ENCODE measurements at regions not wholly inside any gene's neighbourhood (a gene's known extent, or its start where the extent isn't known, plus 50 kb on each side); places are given as distances from the start of the nearest gene placed in this dataset.
"Not testable (repeated sequence)": the region's sequence is repeated elsewhere in the genome, so short reads cannot be mapped to it uniquely, and the experiment has no call there.

DNA sequence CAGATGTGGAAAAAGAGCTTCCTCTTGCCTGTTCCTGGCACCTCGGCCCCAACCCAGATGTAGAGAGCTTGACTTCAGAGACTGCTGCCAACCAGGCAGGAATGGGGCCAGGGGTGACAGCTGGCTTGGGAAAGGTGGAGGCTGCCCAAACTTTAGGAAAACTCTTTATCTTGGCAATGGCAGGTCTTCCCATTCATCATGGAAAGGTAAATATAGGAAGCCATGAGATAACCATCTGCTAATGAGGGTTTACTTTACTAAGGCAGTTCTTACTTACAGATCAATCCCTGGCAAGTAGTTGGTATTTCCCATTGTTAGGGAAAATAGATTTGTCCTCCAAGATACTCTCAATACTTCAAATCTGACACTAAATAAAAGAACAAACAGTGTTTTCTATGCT, 143.1 kb upstream of the NUDT4 start:
- Mint-ChIP-seq H3K4me3 (ENCODE audit: unreplicated experiment) (no peak overlapping the region), H3K4me1 (ENCODE audit: low read depth) (peaks cover 16% of the 10 kb centered on the region), H3K27ac (ENCODE audit: unreplicated experiment) (peak overlapping the region; percentile 19), H3K27me3 (ENCODE audit: low read depth) (no peaks in the 10 kb centered on the region), H3K36me3 (ENCODE audit: low read depth) (peaks cover 2% of the 10 kb centered on the region), H3K9me3 (ENCODE audit: low read depth) (peaks cover 20% of the 10 kb centered on the region)
- no peak for DNase-seq (ENCODE audit: low spot score)
- TF ChIP-seq, protein P1, sequence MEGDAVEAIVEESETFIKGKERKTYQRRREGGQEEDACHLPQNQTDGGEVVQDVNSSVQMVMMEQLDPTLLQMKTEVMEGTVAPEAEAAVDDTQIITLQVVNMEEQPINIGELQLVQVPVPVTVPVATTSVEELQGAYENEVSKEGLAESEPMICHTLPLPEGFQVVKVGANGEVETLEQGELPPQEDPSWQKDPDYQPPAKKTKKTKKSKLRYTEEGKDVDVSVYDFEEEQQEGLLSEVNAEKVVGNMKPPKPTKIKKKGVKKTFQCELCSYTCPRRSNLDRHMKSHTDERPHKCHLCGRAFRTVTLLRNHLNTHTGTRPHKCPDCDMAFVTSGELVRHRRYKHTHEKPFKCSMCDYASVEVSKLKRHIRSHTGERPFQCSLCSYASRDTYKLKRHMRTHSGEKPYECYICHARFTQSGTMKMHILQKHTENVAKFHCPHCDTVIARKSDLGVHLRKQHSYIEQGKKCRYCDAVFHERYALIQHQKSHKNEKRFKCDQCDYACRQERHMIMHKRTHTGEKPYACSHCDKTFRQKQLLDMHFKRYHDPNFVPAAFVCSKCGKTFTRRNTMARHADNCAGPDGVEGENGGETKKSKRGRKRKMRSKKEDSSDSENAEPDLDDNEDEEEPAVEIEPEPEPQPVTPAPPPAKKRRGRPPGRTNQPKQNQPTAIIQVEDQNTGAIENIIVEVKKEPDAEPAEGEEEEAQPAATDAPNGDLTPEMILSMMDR (IDR thresholded peaks at IDR 0.05), result no peak

DNA sequence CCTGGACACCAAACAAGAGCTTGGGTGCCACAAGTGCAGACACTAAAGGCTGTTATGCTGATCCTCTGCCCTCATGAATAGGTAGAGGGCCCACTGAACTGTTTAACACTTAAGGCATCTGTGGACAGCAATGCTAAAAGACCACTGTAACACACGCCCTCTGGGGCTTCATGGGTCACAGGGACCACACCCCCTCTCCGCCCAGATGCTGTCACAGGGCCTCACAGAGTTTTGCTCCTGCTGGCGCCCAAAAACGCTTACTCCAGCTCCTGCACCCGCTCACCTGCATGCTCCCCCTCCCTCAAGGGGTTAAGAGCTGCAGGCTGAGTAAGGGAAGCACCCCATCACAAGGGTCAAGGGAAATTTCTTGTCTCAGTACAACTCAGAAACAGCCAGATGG, 141.8 kb upstream of the NUDT4 start:
- Mint-ChIP-seq H3K4me3 (ENCODE audit: unreplicated experiment) (no peak overlapping the region), H3K27me3 (ENCODE audit: low read depth) (no peaks in the 10 kb centered on the region), H3K27ac (ENCODE audit: unreplicated experiment) (no peak overlapping the region), H3K9me3 (ENCODE audit: low read depth) (peaks cover 26% of the 10 kb centered on the region), H3K36me3 (ENCODE audit: low read depth) (peaks cover 3% of the 10 kb centered on the region), H3K4me1 (ENCODE audit: low read depth) (peaks cover 7% of the 10 kb centered on the region)
- DNase-seq (ENCODE audit: low spot score), result no peak
- TF ChIP-seq, protein P1 (IDR thresholded peaks at IDR 0.05), result no peak

DNA sequence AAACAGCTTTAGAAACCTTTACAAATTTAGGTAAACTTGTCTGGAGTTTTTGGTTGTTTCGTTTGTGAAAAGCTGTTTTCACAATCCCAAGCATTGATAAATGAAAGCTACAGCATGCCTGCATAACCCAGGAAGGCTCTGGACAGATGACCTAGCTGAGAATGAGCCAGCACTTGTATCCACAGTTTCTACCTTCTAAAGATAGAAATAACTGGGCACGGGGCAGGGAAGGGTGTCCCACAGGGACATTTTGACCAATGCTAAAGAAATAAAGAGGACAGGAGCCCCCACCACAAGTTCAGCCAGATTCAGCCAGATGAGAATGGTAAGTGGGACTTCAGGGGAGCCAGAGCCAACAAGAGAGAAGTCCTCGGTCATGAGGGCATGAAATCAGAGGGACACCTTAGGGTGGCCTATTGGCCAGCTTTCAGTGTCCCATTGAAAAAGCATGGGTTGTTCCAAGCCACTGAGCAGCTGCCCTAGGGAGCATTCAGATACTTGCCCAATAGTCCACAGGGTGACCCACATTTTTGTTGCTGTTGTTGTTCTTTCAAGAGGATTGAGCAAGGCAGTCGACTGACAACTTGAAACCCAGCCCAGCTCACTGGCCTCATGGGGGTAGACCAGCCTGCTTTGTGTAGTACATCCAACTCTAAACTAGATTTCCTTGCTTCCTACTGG, 140.3 kb upstream of the NUDT4 start:
- Mint-ChIP-seq H3K36me3 (ENCODE audit: low read depth) (peaks cover 1% of the 10 kb centered on the region), H3K27ac (ENCODE audit: unreplicated experiment) (peak overlapping the region; percentile 22), H3K9me3 (ENCODE audit: low read depth) (peaks cover 26% of the 10 kb centered on the region), H3K4me1 (ENCODE audit: low read depth) (peaks cover 7% of the 10 kb centered on the region), H3K27me3 (ENCODE audit: low read depth) (no peaks in the 10 kb centered on the region), H3K4me3 (ENCODE audit: unreplicated experiment) (no peak overlapping the region)
- no peak for DNase-seq (ENCODE audit: low spot score)
- TF ChIP-seq, protein P1 (IDR thresholded peaks at IDR 0.05), result no peak

DNA sequence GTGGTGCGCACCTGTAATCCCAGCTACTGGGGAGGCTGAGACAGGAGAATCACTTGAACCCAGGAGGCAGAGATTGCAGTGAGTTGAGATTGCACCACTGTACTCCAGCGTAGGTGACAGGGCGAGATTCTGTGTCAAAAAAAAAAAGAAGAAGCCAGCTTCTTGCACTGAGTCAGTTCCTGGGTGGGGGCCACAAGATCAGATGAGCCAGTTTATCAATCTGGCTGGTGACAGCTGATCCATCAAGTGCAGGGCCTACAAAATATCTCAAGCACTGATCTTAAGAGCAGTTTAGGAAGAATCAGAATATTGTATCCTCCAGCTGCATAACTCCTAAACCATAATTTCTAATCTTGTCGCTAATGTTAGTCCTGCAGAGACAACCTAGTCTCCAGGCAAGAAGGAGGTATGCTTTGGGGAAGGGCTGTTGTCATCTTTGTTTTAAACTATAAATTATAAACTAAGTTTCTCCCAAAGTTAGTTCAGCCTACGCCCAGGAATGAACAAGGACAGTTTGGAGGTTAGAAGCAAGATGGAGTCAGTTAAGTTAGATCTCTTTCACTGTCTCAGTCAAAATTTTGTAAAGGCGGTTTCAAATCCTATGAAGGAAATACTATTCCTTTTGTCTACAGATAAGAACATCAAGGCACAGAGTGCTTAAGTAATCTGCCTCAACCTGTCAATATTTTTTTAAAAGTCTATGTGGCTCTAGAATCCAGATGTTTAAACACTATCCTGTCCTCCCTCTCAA, 139.0 kb upstream of the NUDT4 start:
- DNase-seq (ENCODE audit: low spot score); H3K27me3 Mint-ChIP-seq (ENCODE audit: low read depth); H3K4me3 Mint-ChIP-seq (ENCODE audit: unreplicated experiment); H3K36me3 Mint-ChIP-seq (ENCODE audit: low read depth); H3K27ac Mint-ChIP-seq (ENCODE audit: unreplicated experiment): not testable (repeated sequence)
- peaks cover 20% of the 10 kb centered on the region for H3K4me1 Mint-ChIP-seq (ENCODE audit: low read depth)
- peaks cover 26% of the 10 kb centered on the region for H3K9me3 Mint-ChIP-seq (ENCODE audit: low read depth)

DNA sequence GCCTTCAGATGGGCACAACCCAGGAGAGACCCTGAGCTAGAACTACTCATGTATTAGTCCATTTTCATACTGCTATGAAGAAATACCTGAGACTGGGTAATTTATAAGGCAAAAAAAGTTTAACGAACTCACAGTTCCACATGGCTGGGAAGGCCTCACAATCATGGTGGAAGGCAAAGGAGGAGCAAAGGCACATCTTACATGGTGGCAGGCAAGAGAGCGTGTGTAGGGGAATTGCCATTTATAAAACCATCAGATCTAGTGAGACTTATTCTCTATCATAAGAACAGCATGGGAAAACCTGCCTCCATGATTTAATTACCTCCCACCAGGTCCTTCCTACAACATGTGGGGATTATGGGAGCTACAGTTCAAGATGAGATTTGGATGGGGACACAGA, 137.9 kb upstream of the NUDT4 start:
- not testable (repeated sequence) for H3K27me3 Mint-ChIP-seq (ENCODE audit: low read depth); H3K27ac Mint-ChIP-seq (ENCODE audit: unreplicated experiment); H3K4me3 Mint-ChIP-seq (ENCODE audit: unreplicated experiment); H3K36me3 Mint-ChIP-seq (ENCODE audit: low read depth); DNase-seq (ENCODE audit: low spot score)
- Mint-ChIP-seq H3K9me3 (ENCODE audit: low read depth) (peaks cover 26% of the 10 kb centered on the region), H3K4me1 (ENCODE audit: low read depth) (peaks cover 28% of the 10 kb centered on the region)

DNA sequence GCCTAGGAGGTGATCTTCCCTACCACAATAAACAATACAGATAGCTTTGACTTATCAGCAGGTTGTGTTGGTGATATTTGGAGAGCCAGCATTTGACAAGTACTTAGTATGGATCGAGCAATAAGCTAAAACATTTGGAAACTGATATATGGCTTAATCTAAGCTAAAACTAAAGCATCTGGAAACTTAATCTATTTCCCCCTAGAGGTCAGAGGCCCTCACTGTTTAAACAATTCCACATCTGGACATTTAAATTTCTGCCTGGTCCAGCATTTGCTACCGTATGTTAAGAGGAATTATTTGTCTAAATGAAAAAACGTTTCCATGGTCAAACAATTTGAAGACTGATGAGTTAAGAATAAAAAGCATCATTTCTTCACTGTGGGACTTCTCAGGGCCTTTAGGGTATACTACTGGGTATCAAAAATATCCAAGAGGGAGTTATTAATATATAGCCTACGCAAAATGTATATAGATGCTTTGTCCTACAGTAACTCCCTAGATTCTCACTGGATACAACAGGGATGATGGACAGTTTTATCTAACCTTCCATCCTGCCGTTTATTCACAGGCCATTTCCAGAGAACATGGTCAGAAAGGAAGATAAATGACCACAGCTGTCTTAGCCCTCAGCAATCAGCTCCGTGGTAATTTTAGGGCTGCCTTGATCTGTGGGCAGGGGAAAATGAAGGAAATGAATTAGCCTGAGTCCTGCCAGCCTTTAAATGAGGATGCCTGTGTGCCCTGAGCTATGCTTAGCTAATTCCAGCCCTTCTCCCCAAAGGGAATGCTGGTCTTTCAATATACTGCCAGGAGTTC, 135.4 kb upstream of the NUDT4 start:
- TF ChIP-seq, protein P1 (IDR thresholded peaks at IDR 0.05), result peak; percentile 11
- Mint-ChIP-seq H3K27ac (ENCODE audit: unreplicated experiment) (no peak overlapping the region), H3K4me3 (ENCODE audit: unreplicated experiment) (no peak overlapping the region), H3K27me3 (ENCODE audit: low read depth) (no peaks in the 10 kb centered on the region), H3K4me1 (ENCODE audit: low read depth) (peaks cover 26% of the 10 kb centered on the region), H3K9me3 (ENCODE audit: low read depth) (peaks cover 15% of the 10 kb centered on the region), H3K36me3 (ENCODE audit: low read depth) (peaks cover 1% of the 10 kb centered on the region)
- DNase-seq (ENCODE audit: low spot score), result no peak
